ACHN (cell line): ENCODE measurements at regions not wholly inside any gene's neighbourhood (a gene's known extent, or its start where the extent isn't known, plus 50 kb on each side); places are given as distances from the start of the nearest gene placed in this dataset.

Experiments
- DNase-seq: peaks from one replicate; pipeline ENCODE4 v3.0.0-alpha.2; 2015
- in situ Hi-C: cut with HindIII; loops from 2 replicates; pipeline ENCODE4 v1.10.0; 2017; ENCODE audit warnings: low sequenced_read_pairs, low pct_ligation_motif_present, low pct_unique_long_range_greater_than_20kb

- no peak for DNase-seq
- in situ Hi-C loops, result no loop called here
Observed at GRCh38 chr7:25351761-25352160, 123.5 kb upstream of the NPVF start.

GRCh38 chr7:25353196-25353595 lies 124.9 kb upstream of the NPVF start:
- DNase-seq, result no peak
- in situ Hi-C loops, result no loop called here

GRCh38 chr7:25353732-25354131 lies 125.4 kb upstream of the NPVF start:
- DNase-seq, result no peak
- in situ Hi-C loops, result no loop called here

- DNase-seq, result no peak
- in situ Hi-C loops, result no loop called here
Observed at GRCh38 chr7:25356534-25357151, 128.4 kb upstream of the NPVF start.

- in situ Hi-C loops, result no loop called here
- DNase-seq, result no peak
Observed at GRCh38 chr7:25358926-25359325, 130.6 kb upstream of the NPVF start.

GRCh38 chr7:25359471-25360059 lies 131.3 kb upstream of the NPVF start:
- DNase-seq, result no peak
- in situ Hi-C loops, result no loop called here

GRCh38 chr7:25360451-25360850 lies 132.2 kb upstream of the NPVF start:
- in situ Hi-C loops, result no loop called here
- no peak for DNase-seq

- no peak for DNase-seq
- in situ Hi-C loops, result no loop called here
Observed at GRCh38 chr7:25361387-25361786, 133.1 kb upstream of the NPVF start.

GRCh38 chr7:25361863-25362262 lies 133.6 kb upstream of the NPVF start:
- DNase-seq, result no peak
- in situ Hi-C loops, result no loop called here

- in situ Hi-C loops, result no loop called here
Observed at GRCh38 chr7:25368599-25369201, 140.4 kb upstream of the NPVF start.

GRCh38 chr7:25369786-25370185 lies 141.5 kb upstream of the NPVF start:
- in situ Hi-C loops, result no loop called here

More at GRCh38 chr7:25368599-25369201, 140.4 kb upstream of the NPVF start:
- DNase-seq, result no peak

GRCh38 chr7:25371972-25372371 lies 143.7 kb upstream of the NPVF start:
- in situ Hi-C loops, result no loop called here
- DNase-seq, result no peak

More at GRCh38 chr7:25369786-25370185, 141.5 kb upstream of the NPVF start:
- DNase-seq, result no peak

- no peak for DNase-seq
- in situ Hi-C loops, result no loop called here
Observed at GRCh38 chr7:25375805-25376600, 147.7 kb upstream of the NPVF start.

- in situ Hi-C loops, result no loop called here
Observed at GRCh38 chr7:25379351-25380300, 151.3 kb upstream of the NPVF start.

GRCh38 chr7:25381818-25382589 lies 153.7 kb upstream of the NPVF start:
- in situ Hi-C loops, result no loop called here
- DNase-seq, result no peak

More at GRCh38 chr7:25379351-25380300, 151.3 kb upstream of the NPVF start:
- DNase-seq, result no peak

GRCh38 chr7:25382869-25383268 lies 154.6 kb upstream of the NPVF start:
- in situ Hi-C loops, result no loop called here
- DNase-seq, result no peak

- DNase-seq, result no peak
- in situ Hi-C loops, result no loop called here
Observed at GRCh38 chr7:25383402-25383801, 155.1 kb upstream of the NPVF start.
